ENCODE measurements at regions not wholly inside any gene's neighbourhood (a gene's known extent, or its start where the extent isn't known, plus 50 kb on each side); places are given as distances from the start of the nearest gene placed in this dataset.

GRCh38 chr20:21033817-21034216 is 72.3 kb downstream of the LINC00237 start:
- no peak for DNase-seq

GRCh38 chr20:21031666-21032065 is 74.5 kb downstream of the LINC00237 start:
- no peak for DNase-seq

- DNase-seq = no peak
Observed at GRCh38 chr20:21029341-21029740, 76.8 kb downstream of the LINC00237 start.

GRCh38 chr20:21028921-21029320 is 77.2 kb downstream of the LINC00237 start:
- no peak for DNase-seq

GRCh38 chr20:21028436-21028835 is 77.7 kb downstream of the LINC00237 start:
- no peak for DNase-seq

GRCh38 chr20:21027569-21027968 is 78.6 kb downstream of the LINC00237 start:
- no peak for DNase-seq

GRCh38 chr20:21026951-21027350 is 79.2 kb downstream of the LINC00237 start:
- no peak for DNase-seq

GRCh38 chr20:21024420-21024819 is 81.7 kb downstream of the LINC00237 start:
- no peak for DNase-seq

GRCh38 chr20:21022925-21023324 is 83.2 kb downstream of the LINC00237 start:
- DNase-seq = no peak

GRCh38 chr20:21021472-21021790 is 84.7 kb downstream of the LINC00237 start:
- no peak for DNase-seq

- DNase-seq = no peak
Observed at GRCh38 chr20:21020659-21021471, 85.3 kb downstream of the LINC00237 start.

- DNase-seq = no peak
Observed at GRCh38 chr20:21019814-21020658, 86.1 kb downstream of the LINC00237 start.

GRCh38 chr20:21019468-21019813 is 86.7 kb downstream of the LINC00237 start:
- no peak for DNase-seq

- no peak for DNase-seq
Observed at GRCh38 chr20:21018576-21018975, 87.6 kb downstream of the LINC00237 start.

GRCh38 chr20:21017528-21018085 is 88.6 kb downstream of the LINC00237 start:
- no peak for DNase-seq

- no peak for DNase-seq
Observed at GRCh38 chr20:21016751-21017150, 89.4 kb downstream of the LINC00237 start.

GRCh38 chr20:21014528-21014927 is 91.6 kb downstream of the LINC00237 start:
- DNase-seq = no peak

GRCh38 chr20:21008951-21009350 is 97.2 kb downstream of the LINC00237 start:
- no peak for DNase-seq

GRCh38 chr20:21006611-21007010 is 99.5 kb downstream of the LINC00237 start:
- DNase-seq = no peak

- DNase-seq = no peak
Observed at GRCh38 chr20:21004386-21005076, 101.6 kb downstream of the LINC00237 start.

GRCh38 chr20:21003902-21004301 is 102.3 kb downstream of the LINC00237 start:
- DNase-seq = no peak

GRCh38 chr20:21002486-21002885 is 103.7 kb downstream of the LINC00237 start:
- DNase-seq = no peak

- DNase-seq = no peak
Observed at GRCh38 chr20:20993372-20993771, 112.8 kb downstream of the LINC00237 start.
